MM.1S (cell line): ENCODE measurements at regions not wholly inside any gene's neighbourhood (a gene's known extent, or its start where the extent isn't known, plus 50 kb on each side); places are given as distances from the start of the nearest gene placed in this dataset.

Source experiments
- EZH2 ChIP-seq: fragments of 300-600 bp; sonication (generic); optimal IDR thresholded peaks from 2 replicates; pipeline ENCODE3; 2017; ENCODE audit warnings: low read depth, mild to moderate bottlenecking, antibody characterized with exemption, low read length, mixed read lengths
- TF ChIP-seq, protein P1 (sequence below): fragments of 300-600 bp; sonication (generic); IDR thresholded peaks from 2 replicates; pipeline ENCODE4 v1.5.1; 2016; ENCODE audit warnings: antibody characterized with exemption, low read length, mixed read lengths

DNA sequence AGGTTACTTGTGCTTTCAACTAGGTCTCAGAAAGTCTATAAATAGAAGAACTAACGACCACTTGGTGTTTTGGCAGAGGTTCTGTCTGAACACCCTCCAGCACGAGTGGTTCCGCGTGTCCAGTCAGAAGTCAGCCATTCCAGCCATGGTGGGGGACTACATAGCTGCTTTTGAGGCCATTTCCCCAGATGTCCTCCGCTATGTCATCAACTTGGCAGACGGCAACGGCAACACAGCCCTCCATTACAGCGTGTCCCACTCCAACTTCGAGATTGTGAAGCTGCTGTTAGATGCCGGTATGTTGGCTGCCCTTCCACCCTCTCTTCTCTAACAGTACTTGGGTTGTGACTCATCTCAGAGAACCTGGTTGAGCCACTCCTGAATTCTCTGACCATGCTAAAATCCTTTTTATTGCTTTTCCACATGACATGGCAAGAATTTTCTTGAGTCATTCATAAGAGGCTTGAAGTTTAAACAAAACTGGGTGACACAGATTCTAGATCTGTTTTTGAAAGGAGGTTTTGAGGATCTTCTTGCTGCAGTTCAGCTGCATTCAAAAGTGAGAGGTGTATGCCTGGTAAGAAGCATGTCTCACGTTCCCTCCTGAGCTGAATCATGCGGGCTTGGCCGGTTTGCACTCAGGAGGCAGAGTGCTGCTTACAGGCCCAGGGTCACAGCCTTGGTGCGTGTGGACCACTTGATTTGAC, 103.1 kb upstream of the DMRT1 start:
- no peak for TF ChIP-seq EZH2
- TF ChIP-seq, protein P1, sequence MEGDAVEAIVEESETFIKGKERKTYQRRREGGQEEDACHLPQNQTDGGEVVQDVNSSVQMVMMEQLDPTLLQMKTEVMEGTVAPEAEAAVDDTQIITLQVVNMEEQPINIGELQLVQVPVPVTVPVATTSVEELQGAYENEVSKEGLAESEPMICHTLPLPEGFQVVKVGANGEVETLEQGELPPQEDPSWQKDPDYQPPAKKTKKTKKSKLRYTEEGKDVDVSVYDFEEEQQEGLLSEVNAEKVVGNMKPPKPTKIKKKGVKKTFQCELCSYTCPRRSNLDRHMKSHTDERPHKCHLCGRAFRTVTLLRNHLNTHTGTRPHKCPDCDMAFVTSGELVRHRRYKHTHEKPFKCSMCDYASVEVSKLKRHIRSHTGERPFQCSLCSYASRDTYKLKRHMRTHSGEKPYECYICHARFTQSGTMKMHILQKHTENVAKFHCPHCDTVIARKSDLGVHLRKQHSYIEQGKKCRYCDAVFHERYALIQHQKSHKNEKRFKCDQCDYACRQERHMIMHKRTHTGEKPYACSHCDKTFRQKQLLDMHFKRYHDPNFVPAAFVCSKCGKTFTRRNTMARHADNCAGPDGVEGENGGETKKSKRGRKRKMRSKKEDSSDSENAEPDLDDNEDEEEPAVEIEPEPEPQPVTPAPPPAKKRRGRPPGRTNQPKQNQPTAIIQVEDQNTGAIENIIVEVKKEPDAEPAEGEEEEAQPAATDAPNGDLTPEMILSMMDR, result no peak
